ENCODE measurements at regions not wholly inside any gene's neighbourhood (a gene's known extent, or its start where the extent isn't known, plus 50 kb on each side); places are given as distances from the start of the nearest gene placed in this dataset.

DNA sequence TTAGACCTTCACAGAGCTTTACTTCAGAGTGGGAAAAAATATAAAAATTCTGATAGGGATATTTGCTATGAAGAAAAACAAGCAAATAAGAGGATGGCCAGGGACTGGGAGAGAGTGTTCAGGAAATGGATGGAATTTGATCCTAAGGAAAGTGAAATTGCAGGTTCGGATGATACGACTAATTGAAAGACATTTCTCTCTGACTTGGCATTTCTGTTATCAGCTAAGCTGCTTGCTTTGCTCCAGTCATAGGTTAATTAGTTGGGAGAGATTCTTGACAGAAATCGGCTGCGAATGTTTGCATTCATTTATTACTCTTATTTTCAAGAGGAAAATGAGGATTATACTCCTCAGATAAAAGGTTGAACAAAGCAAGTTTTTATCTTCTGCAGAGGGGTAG, 808.7 kb upstream of the NECTIN3 start:
- TF ChIP-seq, protein P1, sequence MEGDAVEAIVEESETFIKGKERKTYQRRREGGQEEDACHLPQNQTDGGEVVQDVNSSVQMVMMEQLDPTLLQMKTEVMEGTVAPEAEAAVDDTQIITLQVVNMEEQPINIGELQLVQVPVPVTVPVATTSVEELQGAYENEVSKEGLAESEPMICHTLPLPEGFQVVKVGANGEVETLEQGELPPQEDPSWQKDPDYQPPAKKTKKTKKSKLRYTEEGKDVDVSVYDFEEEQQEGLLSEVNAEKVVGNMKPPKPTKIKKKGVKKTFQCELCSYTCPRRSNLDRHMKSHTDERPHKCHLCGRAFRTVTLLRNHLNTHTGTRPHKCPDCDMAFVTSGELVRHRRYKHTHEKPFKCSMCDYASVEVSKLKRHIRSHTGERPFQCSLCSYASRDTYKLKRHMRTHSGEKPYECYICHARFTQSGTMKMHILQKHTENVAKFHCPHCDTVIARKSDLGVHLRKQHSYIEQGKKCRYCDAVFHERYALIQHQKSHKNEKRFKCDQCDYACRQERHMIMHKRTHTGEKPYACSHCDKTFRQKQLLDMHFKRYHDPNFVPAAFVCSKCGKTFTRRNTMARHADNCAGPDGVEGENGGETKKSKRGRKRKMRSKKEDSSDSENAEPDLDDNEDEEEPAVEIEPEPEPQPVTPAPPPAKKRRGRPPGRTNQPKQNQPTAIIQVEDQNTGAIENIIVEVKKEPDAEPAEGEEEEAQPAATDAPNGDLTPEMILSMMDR (conservative IDR thresholded peaks at IDR 0.05; ENCODE audit: low read length) = no peak
- TF ChIP-seq EZH2phosphoT487 (IDR thresholded peaks at IDR 0.05; ENCODE audit: borderline replicate concordance, low read depth, low read length) = no peak
